ENCODE measurements at regions not wholly inside any gene's neighbourhood (a gene's known extent, or its start where the extent isn't known, plus 50 kb on each side); places are given as distances from the start of the nearest gene placed in this dataset.

GRCh38 chr13:21758441-21758840 is 87.6 kb downstream of the FGF9 start:
- no peak for TF ChIP-seq CTCF (IDR thresholded peaks at IDR 0.05)
- TF ChIP-seq POLR2A (IDR thresholded peaks at IDR 0.05) = no peak
